ENCODE measurements at regions not wholly inside any gene's neighbourhood (a gene's known extent, or its start where the extent isn't known, plus 50 kb on each side); places are given as distances from the start of the nearest gene placed in this dataset.

GRCh38 chr2:122595065-122595464, 839.6 kb downstream of the TSN start:
- no peak for DNase-seq

DNA sequence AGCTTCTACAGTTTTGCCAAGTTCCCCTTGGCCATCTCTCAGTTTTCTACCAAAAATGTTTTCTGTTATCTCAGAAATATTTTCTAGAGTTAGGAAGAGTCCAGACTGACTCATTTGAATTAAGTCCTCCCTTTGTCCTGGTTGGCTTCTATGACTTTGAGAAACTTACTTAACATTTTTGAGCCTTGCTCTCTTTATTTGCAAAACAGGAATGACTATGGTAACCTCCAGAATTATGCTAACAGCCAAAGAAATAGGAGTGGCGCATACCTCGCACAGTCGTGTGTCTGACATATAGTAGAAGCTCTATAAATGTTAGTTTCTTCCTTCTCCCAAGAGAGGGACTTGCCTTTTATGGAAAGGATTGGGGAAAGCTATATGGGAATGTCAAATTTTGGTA, 841.1 kb downstream of the TSN start:
- DNase-seq, result no peak

- no peak for DNase-seq
Observed at GRCh38 chr2:122598784-122599183, 843.3 kb downstream of the TSN start.

- no peak for DNase-seq
Observed at GRCh38 chr2:122610948-122611609, 855.6 kb downstream of the TSN start.

DNA sequence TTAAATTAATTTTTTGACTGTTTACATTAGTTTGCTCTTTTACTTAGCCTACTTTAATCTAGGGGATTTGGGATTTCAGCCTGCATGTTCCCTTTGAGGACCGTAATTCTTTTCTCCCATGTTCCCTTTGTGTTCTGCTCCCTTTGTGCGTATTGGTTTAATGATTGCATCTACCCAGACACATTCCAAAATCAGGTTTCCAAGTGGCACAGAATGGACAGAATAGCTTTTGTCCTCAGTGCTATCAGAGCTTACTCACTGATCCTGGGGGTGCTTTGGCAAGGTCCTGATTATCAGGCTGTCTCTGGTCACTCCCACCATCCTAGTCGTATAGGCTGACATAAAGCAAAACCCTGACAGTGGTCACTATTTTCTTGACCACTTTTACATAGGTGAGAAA, 867.5 kb downstream of the TSN start:
- DNase-seq, result no peak

- no peak for DNase-seq
Observed at GRCh38 chr2:122627388-122627787, 871.9 kb downstream of the TSN start.

GRCh38 chr2:122634256-122634655, 878.8 kb downstream of the TSN start:
- no peak for DNase-seq

DNA sequence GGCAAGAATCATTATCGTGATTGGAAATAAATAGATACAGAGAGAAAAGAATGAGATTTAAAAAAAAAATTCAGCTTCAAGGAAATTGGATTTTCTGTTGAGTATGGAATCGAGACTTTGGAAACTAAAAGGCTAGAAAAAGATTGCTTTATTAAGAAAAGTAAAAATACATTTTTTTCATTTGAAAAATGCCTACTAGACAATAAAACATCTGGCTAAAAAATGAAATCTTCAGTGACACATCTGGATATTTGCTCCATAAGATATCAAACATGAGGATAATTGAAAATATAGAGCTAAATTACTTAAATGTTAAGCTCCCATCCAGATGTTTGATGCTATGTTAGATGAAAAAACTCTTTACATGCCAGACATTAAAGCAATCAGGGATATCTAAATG, 879.5 kb downstream of the TSN start:
- no peak for DNase-seq

GRCh38 chr2:122635686-122636085, 880.2 kb downstream of the TSN start:
- DNase-seq, result no peak

- no peak for DNase-seq
Observed at GRCh38 chr2:122636097-122636496, 880.6 kb downstream of the TSN start.

DNA sequence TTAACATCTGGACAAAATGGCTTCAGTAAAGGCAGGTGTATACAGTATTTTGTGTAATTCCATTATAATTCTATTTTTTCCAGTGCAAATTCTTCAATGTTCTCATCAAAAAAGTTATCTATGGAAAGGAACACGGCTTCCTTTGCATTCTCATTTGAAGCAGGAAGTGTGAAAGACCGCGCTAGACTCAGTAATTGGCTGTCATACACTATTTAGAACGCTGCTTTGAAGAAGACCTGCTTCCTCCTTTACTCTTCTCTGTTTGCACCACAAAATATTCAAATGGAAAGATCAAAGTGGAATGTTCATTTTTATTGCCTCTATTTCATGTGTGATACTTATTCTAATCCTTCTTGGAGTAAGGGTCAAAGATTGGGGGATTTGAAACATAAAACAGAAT, 883.7 kb downstream of the TSN start:
- DNase-seq, result no peak

DNA sequence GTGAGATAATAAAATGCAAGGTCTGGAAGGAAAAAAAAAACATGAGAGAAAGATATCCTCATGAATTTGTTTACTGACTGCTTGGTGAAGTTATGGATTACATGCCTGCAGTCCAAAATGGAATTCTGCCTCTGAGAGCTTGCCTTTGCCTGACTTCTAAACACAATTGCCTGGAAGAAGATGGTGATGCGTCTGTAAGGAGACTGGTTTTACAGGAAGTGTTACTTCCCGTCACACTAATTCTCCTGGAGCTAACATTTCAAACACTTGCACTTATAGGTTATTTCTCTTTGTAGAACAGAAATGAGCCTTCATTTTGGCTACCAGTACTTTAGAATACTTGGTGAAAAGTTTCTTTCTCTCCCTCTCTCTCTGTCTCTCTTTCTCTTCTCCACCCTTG, 884.3 kb downstream of the TSN start:
- no peak for DNase-seq

DNA sequence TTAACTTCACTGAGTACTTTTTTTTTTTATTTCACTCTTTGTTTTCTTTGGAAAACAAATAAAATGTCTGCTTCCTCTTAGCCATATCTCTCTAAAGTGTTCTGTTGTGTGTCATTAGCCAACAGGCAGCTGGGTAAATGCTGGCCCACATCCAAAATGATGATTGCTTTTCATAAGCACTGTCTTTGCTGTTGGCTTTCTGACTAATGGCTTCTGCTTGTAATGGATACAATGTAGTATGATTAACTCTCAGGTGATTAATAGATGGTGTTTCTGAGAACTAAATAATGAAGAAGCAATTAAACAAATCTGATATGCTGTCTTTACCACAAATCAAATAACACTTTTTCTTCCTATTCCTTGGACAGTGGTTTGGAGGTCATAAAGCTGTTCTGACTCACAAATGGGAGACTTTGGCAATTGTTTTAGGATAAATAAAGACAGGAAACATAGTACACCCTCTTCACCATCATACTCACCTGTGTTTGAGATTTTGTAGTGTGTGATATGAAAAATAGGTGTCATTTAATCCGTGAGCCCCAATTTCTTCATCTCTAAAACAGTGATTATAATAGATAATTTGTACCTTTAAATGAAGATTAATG, 888.4 kb downstream of the TSN start:
- DNase-seq, result no peak

- DNase-seq, result no peak
Observed at GRCh38 chr2:122651236-122651635, 895.8 kb downstream of the TSN start.

DNA sequence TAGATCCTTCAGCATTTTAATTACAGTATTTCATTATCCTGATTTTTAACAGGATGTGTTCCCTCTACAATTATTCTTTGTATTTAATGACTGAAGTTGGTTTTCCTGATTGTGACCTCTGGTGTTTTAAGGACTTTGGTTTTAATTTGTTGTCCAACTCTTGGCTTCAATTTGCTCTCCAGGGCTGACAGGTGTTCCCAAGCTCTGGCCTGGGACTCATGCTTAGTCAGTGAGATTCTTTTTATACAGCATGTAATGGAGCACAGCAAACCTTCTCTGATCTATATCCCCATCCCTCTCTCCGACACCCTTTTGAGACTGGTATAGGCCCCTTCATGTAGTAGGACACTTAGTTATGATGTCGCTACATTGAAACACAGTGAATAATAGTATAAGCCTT, 896.3 kb downstream of the TSN start:
- DNase-seq, result no peak

DNA sequence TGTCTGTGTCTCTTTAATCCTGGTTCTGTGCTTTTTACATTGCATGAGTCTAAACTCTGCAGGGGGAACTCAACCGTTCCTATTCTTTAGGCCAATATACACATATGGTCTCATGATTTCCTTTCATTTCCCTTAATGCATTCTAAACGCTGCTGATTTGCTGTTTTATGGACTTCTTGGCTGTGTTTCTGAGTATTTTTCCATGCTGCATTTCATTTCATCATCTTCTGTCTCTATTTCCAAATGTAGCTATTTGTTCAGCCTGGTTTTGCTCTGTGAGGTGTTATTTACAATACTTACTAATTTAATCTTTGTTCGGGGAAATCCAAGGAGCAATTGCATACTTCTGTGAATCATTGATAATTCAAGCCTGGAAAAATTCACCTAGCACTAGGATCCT, 897.2 kb downstream of the TSN start:
- no peak for DNase-seq

DNA sequence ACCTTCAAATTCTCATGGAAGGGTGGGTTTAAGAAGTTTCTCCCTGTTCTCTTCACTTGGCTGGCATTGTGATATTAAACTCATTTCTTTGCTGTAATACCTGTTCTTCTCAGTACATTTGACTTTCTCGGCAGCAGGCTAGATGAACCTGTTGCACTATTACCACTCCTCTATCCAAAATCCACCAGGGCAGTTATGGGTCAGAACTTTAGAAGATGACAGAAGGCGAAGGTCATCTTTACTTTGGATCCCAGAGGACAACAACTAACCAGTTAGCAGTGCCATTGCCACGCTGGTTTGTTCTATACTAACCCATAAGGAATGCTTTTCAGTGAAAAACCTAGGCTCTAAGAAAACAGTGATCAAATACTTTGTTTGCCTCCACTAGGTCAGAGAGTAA, 901.0 kb downstream of the TSN start:
- no peak for DNase-seq

DNA sequence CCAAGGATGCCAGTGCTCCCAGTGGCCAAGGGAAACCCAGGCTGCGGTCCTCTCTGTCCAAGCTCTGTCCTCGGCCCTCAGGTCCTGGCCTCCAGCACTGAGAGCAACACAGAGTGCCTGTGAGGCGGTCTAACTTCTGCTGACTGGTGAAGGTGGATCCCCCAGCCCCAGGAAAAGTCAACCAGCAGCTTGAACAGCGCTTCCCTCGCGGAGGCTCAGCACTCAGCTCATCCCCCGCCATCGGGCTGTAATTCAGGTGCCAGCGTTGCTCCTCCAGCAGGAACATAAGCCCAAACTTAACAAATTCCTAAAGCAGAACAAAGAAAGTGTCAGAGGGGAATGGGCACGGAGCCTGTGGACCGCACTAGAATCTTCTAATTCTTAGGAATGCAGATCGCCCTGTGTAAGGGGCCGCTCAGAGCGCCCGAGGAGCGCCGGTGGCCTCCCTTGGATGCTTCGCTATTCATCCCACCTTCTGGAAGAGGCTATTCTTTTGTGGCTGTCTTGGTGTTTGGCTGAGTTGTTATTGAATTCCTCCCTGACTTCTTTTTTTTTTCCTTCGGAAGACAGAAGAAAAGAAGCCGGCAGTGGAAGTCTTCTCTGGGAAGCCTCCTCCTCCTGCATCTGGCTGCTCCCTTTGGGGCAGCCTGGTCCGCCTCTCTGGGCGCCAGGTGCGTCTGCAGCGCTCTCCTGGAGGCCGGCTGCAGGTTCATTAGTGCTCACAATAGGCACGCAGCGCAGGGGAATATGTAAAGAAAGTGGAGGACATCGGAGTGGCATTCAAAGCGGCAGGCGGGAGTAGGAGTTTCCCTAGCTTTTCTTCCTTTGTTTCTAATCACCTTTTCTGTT, 905.6 kb downstream of the TSN start:
- DNase-seq, result no peak

DNA sequence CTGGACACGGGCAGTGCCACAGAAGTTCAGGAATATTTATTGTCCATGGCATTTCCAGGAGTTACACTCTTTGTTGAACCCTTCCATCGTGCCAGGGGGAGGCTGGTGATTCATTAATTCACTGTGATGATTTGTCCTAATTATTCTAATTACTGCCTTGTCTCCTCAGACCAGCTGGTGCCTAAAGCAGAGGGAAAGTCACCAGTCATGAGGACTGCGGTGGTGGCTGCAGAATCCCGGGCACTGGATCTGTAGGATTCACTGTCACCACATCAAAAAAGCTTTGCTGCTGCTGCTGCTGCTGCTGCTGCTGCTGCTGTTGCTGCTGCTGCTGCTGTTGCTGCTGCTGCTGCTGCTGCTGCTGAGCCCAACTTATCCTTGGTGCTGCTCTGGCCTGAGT, 908.2 kb downstream of the TSN start:
- no peak for DNase-seq

GRCh38 chr2:122669627-122670026, 914.2 kb downstream of the TSN start:
- no peak for DNase-seq

DNA sequence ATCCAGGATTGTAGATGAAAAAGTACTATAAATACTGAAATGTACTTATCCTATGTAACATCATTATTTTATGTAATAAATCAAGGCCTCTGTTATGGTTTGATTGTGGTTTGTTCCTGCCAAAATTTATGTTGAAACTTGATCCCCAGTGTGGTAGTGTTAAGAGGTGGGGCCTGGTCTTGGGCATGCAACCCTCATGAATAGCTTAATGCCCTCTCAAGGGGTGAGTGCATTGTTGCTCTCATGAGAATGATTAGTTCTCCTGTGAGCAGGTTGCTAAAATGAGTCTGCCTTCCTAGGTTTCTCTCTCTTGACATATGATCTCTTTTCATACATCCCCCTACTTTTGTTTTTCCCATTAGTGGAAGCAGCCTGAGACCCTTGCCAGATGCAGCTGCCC, 915.4 kb downstream of the TSN start:
- DNase-seq, result no peak

DNA sequence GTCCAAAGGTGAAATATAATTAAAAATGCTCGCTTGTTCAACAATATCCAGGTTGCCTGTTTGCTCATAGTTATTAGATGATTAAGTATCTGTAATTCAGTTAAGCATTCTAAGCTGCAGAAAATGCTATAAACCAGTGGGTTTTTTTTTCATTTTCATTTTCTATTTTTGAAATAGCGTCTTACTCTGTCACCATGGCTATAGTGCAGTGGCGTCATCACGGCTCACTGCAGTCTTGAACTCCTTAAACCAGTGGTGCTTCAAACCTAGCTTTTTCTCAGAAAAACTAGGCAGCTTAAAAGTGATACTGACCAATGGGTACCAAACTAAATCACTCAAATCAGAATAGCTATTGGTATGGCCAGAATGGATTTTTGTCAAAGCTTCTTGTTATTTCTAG, 925.2 kb downstream of the TSN start:
- no peak for DNase-seq

GRCh38 chr2:122681626-122682025, 926.2 kb downstream of the TSN start:
- no peak for DNase-seq

- DNase-seq, result no peak
Observed at GRCh38 chr2:122682356-122682755, 926.9 kb downstream of the TSN start.

All from activated gamma-delta T cell treated with Interleukin-2 at 50 U/mL for 16 hours (primary cell).